ENCODE measurements at regions not wholly inside any gene's neighbourhood (a gene's known extent, or its start where the extent isn't known, plus 50 kb on each side); places are given as distances from the start of the nearest gene placed in this dataset.

GRCh38 chr4:116320859-116321258 is 764.5 kb downstream of the TRAM1L1 start:
- CTCF ChIA-PET = interaction anchor here (0.8 kb wide), 1 partner anchor 765 kb away, joined by 3 read pairs; the partner anchor contains the start of gene TRAM1L1
- no peak for DNase-seq
- no peak overlapping the region for H3K27ac ChIP-seq (ENCODE audit: low read depth in 2 of 2, low read length in 1 of 2)
- no peaks in the 10 kb centered on the region; a peak in 1 of 4 replicates for H3K4me1 ChIP-seq (ENCODE audit: control insufficient read depth in 1 of 2, insufficient read depth in 2 of 2, low read depth in 1 of 2, low read length in 1 of 2)
- no peaks in the 10 kb centered on the region for H3K27me3 ChIP-seq (ENCODE audit: insufficient read depth)
- no peak overlapping the region for H2AFZ ChIP-seq (ENCODE audit: low read depth)
- no peak overlapping the region for H3K4me2 ChIP-seq
- H3K4me3 ChIP-seq (ENCODE audit: low read depth in 2 of 2, low read length in 1 of 2) = no peak overlapping the region
- no peaks in the 10 kb centered on the region for H4K20me1 ChIP-seq (ENCODE audit: insufficient read depth)
- TF ChIP-seq FOXM1 (IDR thresholded peaks at IDR 0.05; ENCODE audit: low read depth) = no peak
- no peak for TF ChIP-seq POLR2AphosphoS5 (IDR thresholded peaks at IDR 0.05; ENCODE audit: low read depth, low read length)
- TF ChIP-seq USF1 (IDR thresholded peaks at IDR 0.05; ENCODE audit: borderline replicate concordance, low read depth) = no peak
- no peak for TF ChIP-seq SMC3 (IDR thresholded peaks at IDR 0.05; ENCODE audit: low read depth, low read length)
- no peak for TF ChIP-seq GABPA (IDR thresholded peaks at IDR 0.05; ENCODE audit: low read depth)
- TF ChIP-seq EP300 (IDR thresholded peaks at IDR 0.05; ENCODE audit: borderline replicate concordance in 1 of 2, low read depth in 1 of 2, low read length in 1 of 2) = no peak
- TF ChIP-seq MEF2A (IDR thresholded peaks at IDR 0.05; ENCODE audit: borderline replicate concordance, low read depth) = no peak
- no peak for TF ChIP-seq ELF1 (IDR thresholded peaks at IDR 0.05)
- TF ChIP-seq, protein P1, sequence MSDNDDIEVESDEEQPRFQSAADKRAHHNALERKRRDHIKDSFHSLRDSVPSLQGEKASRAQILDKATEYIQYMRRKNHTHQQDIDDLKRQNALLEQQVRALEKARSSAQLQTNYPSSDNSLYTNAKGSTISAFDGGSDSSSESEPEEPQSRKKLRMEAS (IDR thresholded peaks at IDR 0.05; ENCODE audit: low read depth) = no peak
- no peak for TF ChIP-seq TEAD4 (IDR thresholded peaks at IDR 0.05; ENCODE audit: borderline replicate concordance, insufficient read depth)
- no peak for TF ChIP-seq NRF1 (IDR thresholded peaks at IDR 0.05; ENCODE audit: low read depth, low read length)
- POLR2A ChIA-PET = no interaction called here
- no peaks in the 10 kb centered on the region for H3K9me3 ChIP-seq
- no peaks in the 10 kb centered on the region for H3K9me2 ChIP-seq
- H3F3A ChIP-seq (replicated peaks; ENCODE audit: insufficient read depth) = no peaks in the 10 kb centered on the region
- no peaks in the 10 kb centered on the region for H3K36me3 ChIP-seq (replicated peaks in 1 of 2; ENCODE audit: control insufficient read depth in 1 of 2, insufficient read depth in 2 of 2, low read length in 1 of 2)
- H3K9ac ChIP-seq = no peak overlapping the region
- WGBS (ENCODE audit: low lambda C conversion rate) = 92% methylated on average over 1 of the region's 1 CpG
- no peaks in the 10 kb centered on the region for H3K79me2 ChIP-seq (ENCODE audit: insufficient read depth)

DNA sequence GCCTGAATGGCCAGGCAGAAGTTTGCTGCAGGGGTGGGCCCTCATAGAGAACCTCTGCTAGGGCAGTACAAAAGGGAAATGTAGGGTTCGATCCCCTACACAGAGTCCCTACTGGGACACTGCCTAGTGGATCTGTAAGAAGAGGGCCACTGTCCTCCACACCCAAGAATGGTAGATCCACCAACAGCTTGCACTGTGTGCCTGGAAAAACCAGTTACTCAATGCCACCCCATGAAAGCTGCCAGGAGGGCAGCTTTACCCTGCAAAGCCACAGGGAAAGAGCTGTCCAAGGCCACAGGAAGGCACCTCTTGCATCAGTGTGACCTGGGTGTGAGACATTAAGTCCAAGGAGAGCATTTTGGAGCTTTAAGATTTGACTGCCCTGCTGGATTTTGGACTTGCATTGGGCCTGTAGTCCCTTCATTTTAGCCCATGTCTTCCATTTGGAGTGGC is 781.6 kb downstream of the TRAM1L1 start:
- H3K79me2 ChIP-seq (ENCODE audit: insufficient read depth) = no peaks in the 10 kb centered on the region
- no peak overlapping the region for H3K27ac ChIP-seq (ENCODE audit: low read depth in 2 of 2, low read length in 1 of 2)
- no peaks in the 10 kb centered on the region for H3K27me3 ChIP-seq (ENCODE audit: insufficient read depth)
- H3K9me3 ChIP-seq = no peaks in the 10 kb centered on the region
- no peaks in the 10 kb centered on the region for H3K4me1 ChIP-seq (ENCODE audit: control insufficient read depth in 1 of 2, insufficient read depth in 2 of 2, low read depth in 1 of 2, low read length in 1 of 2)
- no peaks in the 10 kb centered on the region for H4K20me1 ChIP-seq (ENCODE audit: insufficient read depth)
- DNase-seq = no peak
- no peaks in the 10 kb centered on the region for H3K9me2 ChIP-seq
- no peaks in the 10 kb centered on the region for H3K36me3 ChIP-seq (replicated peaks in 1 of 2; ENCODE audit: control insufficient read depth in 1 of 2, insufficient read depth in 2 of 2, low read length in 1 of 2)
- TF ChIP-seq USF1 (IDR thresholded peaks at IDR 0.05; ENCODE audit: borderline replicate concordance, low read depth) = no peak
- H3F3A ChIP-seq (replicated peaks; ENCODE audit: insufficient read depth) = no peaks in the 10 kb centered on the region
- no peak overlapping the region for H3K4me2 ChIP-seq
- H2AFZ ChIP-seq (ENCODE audit: low read depth) = no peak overlapping the region
- no peak overlapping the region for H3K4me3 ChIP-seq (ENCODE audit: low read depth in 2 of 2, low read length in 1 of 2)
- POLR2A ChIA-PET = no interaction called here
- no peak overlapping the region for H3K9ac ChIP-seq
- 43% methylated on average over 1 of the region's 1 CpG for WGBS (ENCODE audit: low lambda C conversion rate)
- CTCF ChIA-PET = no interaction called here
